HCT116 (cell line): ENCODE measurements at regions not wholly inside any gene's neighbourhood (a gene's known extent, or its start where the extent isn't known, plus 50 kb on each side); places are given as distances from the start of the nearest gene placed in this dataset.

Experiments
- ATAC-seq: fragments of 200-7000 bp; cut with Tn5 transposase; 2 replicates; pipeline ENCODE4 v1.9.1; 2020; ENCODE audit warnings: mild to moderate bottlenecking, moderate library complexity
- BruUV-seq: library from RNA; stranded (reverse); fragments of 400-500 nt; replicated peaks from 2 replicates; lab custom pipeline; 2021; lab: Mats Ljungman, UMichigan
- CTCF ChIA-PET: fragments of 300-600 bp; sonication (Branson Sonifier 250); formaldehyde crosslinking; loops from one replicate; lab custom pipeline; 2021; ENCODE audit warnings: antibody characterized with exemption; lab: Charles Lee
- POLR2A ChIA-PET: fragments of 300-600, 350-600 bp; sonication (Branson Sonifier 250); formaldehyde crosslinking; loops from one replicate; lab custom pipeline; 2021; ENCODE audit warnings: antibody characterized with exemption; lab: Charles Lee
- RAD21 ChIA-PET, 2 experiments: fragments of 300-600 bp; sonication (Branson Sonifier 250); formaldehyde crosslinking; loops; one replicate each; lab custom pipeline; 2023; ENCODE audit warnings: low total read pairs in 2 of 2; ENCODE audit not compliant: uncharacterized antibody in 2 of 2, unreplicated experiment in 2 of 2, low non-redundant PET in 1 of 2; lab: Charles Lee
- DNase-seq: peaks from one replicate; pipeline ENCODE4 v3.0.0-alpha.2; 2010; ENCODE audit warnings: low read depth, low spot score
- H2AFZ ChIP-seq: fragments of 200-600 bp; shearing (Covaris generic), sonication (generic); 2 replicates; pipeline ENCODE4 v1.6.1; 2017; ENCODE audit warnings: low read depth, mixed run types, mixed read lengths, antibody characterized with exemption, low read length; ENCODE audit not compliant: poor library complexity, severe bottlenecking
- H3K27ac ChIP-seq: 2 replicates; pipeline ENCODE4 v1.5.1; 2012; ENCODE audit warnings: low read depth, low read length
- H3K27me3 ChIP-seq: fragments of 200-600 bp; sonication (generic); 2 replicates; pipeline ENCODE4 v1.6.1; 2016; ENCODE audit warnings: mixed run types, low read length, mixed read lengths; ENCODE audit not compliant: insufficient read depth
- H3K36me3 ChIP-seq, 2 experiments: fragments of 200-500 bp in 1 of 2; fragments of 200-600 bp in 1 of 2; sonication (Bioruptor generic) in 1 of 2; sonication (generic) in 1 of 2; 2 replicates each; pipeline versions ENCODE4 v1.5.1 to v1.6.1; 2014 to 2016; ENCODE audit warnings: low read length in 2 of 2, inconsistent platforms in 1 of 2, mixed read lengths in 1 of 2, mixed run types in 1 of 2; ENCODE audit not compliant: insufficient read depth in 2 of 2, control insufficient read depth in 1 of 2
- H3K4me1 ChIP-seq, 2 experiments: fragments of 200-600 bp in 1 of 2; sonication (generic) in 1 of 2; 2 replicates each; pipeline versions ENCODE4 v1.5.1 to v1.6.1; 2012 to 2017; ENCODE audit warnings: low read length in 2 of 2, inconsistent platforms in 1 of 2, mild to moderate bottlenecking in 1 of 2, mixed read lengths in 1 of 2, mixed run types in 1 of 2, moderate library complexity in 1 of 2; ENCODE audit not compliant: insufficient read depth in 2 of 2, control insufficient read depth in 1 of 2
- H3K4me2 ChIP-seq: fragments of 200-600 bp; sonication (generic); 2 replicates; pipeline ENCODE4 v1.6.1; 2017; ENCODE audit warnings: mixed run types, low read length, mixed read lengths
- H3K4me3 ChIP-seq, 2 experiments: fragments of 200-600 bp in 1 of 2; sonication (generic) in 1 of 2; replicated peaks in 1 of 2; 2 replicates each; pipeline ENCODE4 v1.5.1; 2011 to 2016; ENCODE audit warnings: low read length in 2 of 2, control low read depth in 1 of 2, low read depth in 1 of 2, mild to moderate bottlenecking in 1 of 2, mixed read lengths in 1 of 2, mixed run types in 1 of 2
- H3K79me2 ChIP-seq: fragments of 200-600 bp; sonication (generic); 2 replicates; pipeline ENCODE4 v1.6.1; 2017; ENCODE audit warnings: mild to moderate bottlenecking, mixed run types, low read length, moderate library complexity, mixed read lengths; ENCODE audit not compliant: insufficient read depth
- H3K9ac ChIP-seq: fragments of 200-600 bp; sonication (generic); 2 replicates; pipeline ENCODE4 v1.6.1; 2016; ENCODE audit warnings: low read length, mixed read lengths
- H3K9me2 ChIP-seq: fragments of 200-600 bp; sonication (generic), shearing (Covaris generic); 2 replicates; pipeline ENCODE4 v1.6.1; 2017; ENCODE audit warnings: mixed run types, mild to moderate bottlenecking, moderate library complexity; ENCODE audit not compliant: insufficient read depth
- H3K9me3 ChIP-seq, 2 experiments: fragments of 200-500 bp in 1 of 2; fragments of 200-600 bp in 1 of 2; sonication (Bioruptor generic) in 1 of 2; sonication (generic) in 1 of 2; 2 replicates each; pipeline ENCODE4 v1.6.1; 2014 to 2017; ENCODE audit warnings: low read length in 2 of 2, mixed read lengths in 2 of 2, inconsistent platforms in 1 of 2, low read depth in 1 of 2, mild to moderate bottlenecking in 1 of 2, mixed run types in 1 of 2, moderate library complexity in 1 of 2; ENCODE audit not compliant: control insufficient read depth in 1 of 2, insufficient read depth in 1 of 2
- H4K20me1 ChIP-seq: fragments of 200-600 bp; sonication (generic), shearing (Covaris generic); 2 replicates; pipeline ENCODE4 v1.6.1; 2017; ENCODE audit warnings: mixed run types, mild to moderate bottlenecking, moderate library complexity; ENCODE audit not compliant: insufficient read depth
- CBX3 ChIP-seq: IDR thresholded peaks from 2 replicates; pipeline ENCODE4 v1.6.1; 2012; ENCODE audit warnings: low read depth
- CTCF ChIP-seq, 3 experiments: fragments of 200-600 bp in 1 of 3; sonication (generic) in 1 of 3; IDR thresholded peaks in 2 of 3; conservative IDR thresholded peaks in 1 of 3; 2 replicates each; pipeline ENCODE4 v1.5.1; 2012 to 2017; ENCODE audit warnings: low read depth in 2 of 3, low read length in 2 of 3, antibody characterized with exemption in 1 of 3, borderline replicate concordance in 1 of 3, control low read depth in 1 of 3, mild to moderate bottlenecking in 1 of 3, mixed read lengths in 1 of 3, mixed run types in 1 of 3, moderate library complexity in 1 of 3; ENCODE audit not compliant: insufficient read depth in 1 of 3
- ELF1 ChIP-seq: IDR thresholded peaks from 2 replicates; pipeline ENCODE4 v1.6.1; 2012; ENCODE audit warnings: low read depth, borderline replicate concordance
- EZH2phosphoT487 ChIP-seq: fragments of 200-600 bp; IDR thresholded peaks from 2 replicates; pipeline ENCODE4 v1.6.1; 2018; ENCODE audit warnings: antibody characterized with exemption, borderline replicate concordance
- FOSL1 ChIP-seq: IDR thresholded peaks from 2 replicates; pipeline ENCODE4 v1.6.1; 2012; ENCODE audit warnings: low read depth
- JUND ChIP-seq: IDR thresholded peaks from 2 replicates; pipeline ENCODE4 v1.6.1; 2012
- MAX ChIP-seq: IDR thresholded peaks from 2 replicates; pipeline ENCODE4 v1.6.1; 2012
- POLR2A ChIP-seq: IDR thresholded peaks from 2 replicates; pipeline ENCODE4 v1.7.0; 2011; ENCODE audit warnings: borderline replicate concordance; ENCODE audit not compliant: insufficient read depth, insufficient read length; ENCODE audit errors: extremely low read depth
- POLR2AphosphoS5 ChIP-seq: IDR thresholded peaks from 2 replicates; pipeline ENCODE4 v1.6.1; 2011; ENCODE audit warnings: mild to moderate bottlenecking, low read depth, low read length, moderate library complexity
- RAD21 ChIP-seq: IDR thresholded peaks from 2 replicates; pipeline ENCODE4 v1.6.1; 2012; ENCODE audit warnings: low read depth, mild to moderate bottlenecking
- REST ChIP-seq: IDR thresholded peaks from 2 replicates; pipeline ENCODE4 v1.6.1; 2012; ENCODE audit warnings: low read depth
- SIN3A ChIP-seq: IDR thresholded peaks from 2 replicates; pipeline ENCODE4 v1.6.1; 2012; ENCODE audit warnings: low read depth
- SP1 ChIP-seq: IDR thresholded peaks from 2 replicates; pipeline ENCODE4 v1.6.1; 2012; ENCODE audit warnings: low read depth
- SRF ChIP-seq: IDR thresholded peaks from 2 replicates; pipeline ENCODE4 v1.6.1; 2012; ENCODE audit warnings: low read depth
- TCF7L2 ChIP-seq: IDR thresholded peaks from 2 replicates; pipeline ENCODE4 v1.7.0; 2011; ENCODE audit warnings: borderline replicate concordance, inconsistent platforms; ENCODE audit not compliant: insufficient read depth, insufficient read length; ENCODE audit errors: extremely low read depth
- YY1 ChIP-seq: IDR thresholded peaks from 2 replicates; pipeline ENCODE4 v1.6.1; 2011; ENCODE audit warnings: low read length, low read depth, moderate library complexity, mild to moderate bottlenecking; ENCODE audit not compliant: insufficient replicate concordance; ENCODE audit errors: extremely low read depth
- ZFX ChIP-seq: fragments of 450-650 bp; IDR thresholded peaks from 2 replicates; pipeline ENCODE4 v1.6.1; 2017
- ZNF274 ChIP-seq: fragments of 200-500 bp; sonication (Bioruptor generic); IDR thresholded peaks from 2 replicates; pipeline ENCODE4 v1.6.1; 2014; ENCODE audit warnings: mild to moderate bottlenecking, low read depth, low read length, inconsistent platforms
- intact Hi-C: fragments of 100-400 bp; cut with micrococcal nuclease; formaldehyde crosslinking; loops from 2 replicates; pipeline ENCODE4 v1.10.0; 2022
- TF ChIP-seq, protein P1 (sequence below): IDR thresholded peaks from 2 replicates; pipeline ENCODE4 v1.6.1; 2012

- TF ChIP-seq MAX, result no peak
- no peak for TF ChIP-seq JUND
- no peak for TF ChIP-seq ZFX
- no peak for TF ChIP-seq RAD21
- TF ChIP-seq REST, result no peak
- TF ChIP-seq, protein P1, sequence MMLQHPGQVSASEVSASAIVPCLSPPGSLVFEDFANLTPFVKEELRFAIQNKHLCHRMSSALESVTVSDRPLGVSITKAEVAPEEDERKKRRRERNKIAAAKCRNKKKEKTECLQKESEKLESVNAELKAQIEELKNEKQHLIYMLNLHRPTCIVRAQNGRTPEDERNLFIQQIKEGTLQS, result no peak
- TF ChIP-seq SP1, result no peak
- no peak for TF ChIP-seq ELF1
- TF ChIP-seq CBX3, result no peak
- no peak for TF ChIP-seq CTCF (IDR thresholded peaks at IDR 0.05 in 2 of 3, conservative IDR thresholded peaks at IDR 0.05 in 1 of 3; ENCODE audit: borderline replicate concordance in 1 of 3, insufficient read depth in 1 of 3, low read depth in 2 of 3, low read length in 2 of 3)
- TF ChIP-seq ZNF274, result no peak
- TF ChIP-seq SRF, result no peak
- TF ChIP-seq EZH2phosphoT487, result no peak
- TF ChIP-seq YY1, result no peak
- no peak for TF ChIP-seq POLR2A
- no peak for TF ChIP-seq POLR2AphosphoS5
- no peak for TF ChIP-seq TCF7L2
- no peak for TF ChIP-seq SIN3A
- no peak for TF ChIP-seq FOSL1
- Histone ChIP-seq H2AFZ (no peak overlapping the region), H3K9ac (no peak overlapping the region), H3K4me1 (peaks cover 0 to 6% of the 10 kb centered on the region in 2 experiments; a peak in 2 of 4 replicates), H4K20me1 (no peaks in the 10 kb centered on the region), H3K9me2 (no peaks in the 10 kb centered on the region), H3K9me3 (no peaks in the 10 kb centered on the region), H3K27me3 (no peaks in the 10 kb centered on the region), H3K4me3 (no peak overlapping the region), H3K36me3 (no peaks in the 10 kb centered on the region), H3K79me2 (no peaks in the 10 kb centered on the region), H3K4me2 (no peak overlapping the region), H3K27ac (no peak overlapping the region)
- RAD21 ChIA-PET, result no interaction called here
- intact Hi-C loops, result no loop called here
- ATAC-seq (no peak), DNase-seq (no peak)
- CTCF ChIA-PET, result no interaction called here
- POLR2A ChIA-PET, result no interaction called here
- BruUV-seq, result no TSS peak
Observed at GRCh38 chr5:125052584-125052983, 306.1 kb upstream of the ZNF608 start.
